DND-41 (cell line): ENCODE measurements at regions not wholly inside any gene's neighbourhood (a gene's known extent, or its start where the extent isn't known, plus 50 kb on each side); places are given as distances from the start of the nearest gene placed in this dataset.
A peak's percentile ranks its signal among the peaks of the same experiment; 100 is the strongest.
"Not testable (repeated sequence)": the region's sequence is repeated elsewhere in the genome, so short reads cannot be mapped to it uniquely, and the experiment has no call there.

Source experiments
- ATAC-seq: fragments of 200-7000 bp; cut with Tn5 transposase; 3 replicates; pipeline ENCODE4 v1.9.1; 2021; ENCODE audit warnings: low read depth; ENCODE audit not compliant: insufficient read depth
- DNase-seq: peaks from one replicate; pipeline ENCODE4 v3.0.0-alpha.2; 2020
- H2AFZ ChIP-seq: 2 replicates; pipeline ENCODE4 v1.6.0; 2012; ENCODE audit warnings: low read depth, low read length
- H3K27ac ChIP-seq: 2 replicates; pipeline ENCODE4 v1.5.1; 2012; ENCODE audit warnings: low read length, inconsistent platforms
- H3K27me3 ChIP-seq: fragments of 200-600 bp; sonication (generic); 2 replicates; pipeline ENCODE4 v1.6.0; 2012; ENCODE audit warnings: low read length, mild to moderate bottlenecking, inconsistent platforms; ENCODE audit not compliant: insufficient read depth, poor library complexity
- H3K36me3 ChIP-seq: 2 replicates; pipeline ENCODE4 v1.5.1; 2012; ENCODE audit warnings: low read length, inconsistent platforms; ENCODE audit not compliant: insufficient read depth
- H3K4me1 ChIP-seq: 2 replicates; pipeline ENCODE4 v1.5.1; 2012; ENCODE audit warnings: mild to moderate bottlenecking, low read length; ENCODE audit not compliant: insufficient read depth
- H3K4me2 ChIP-seq: 2 replicates; pipeline ENCODE4 v1.6.0; 2012; ENCODE audit warnings: mild to moderate bottlenecking, moderate library complexity, low read length, inconsistent platforms; ENCODE audit not compliant: insufficient read depth
- H3K4me3 ChIP-seq, 2 experiments: fragments of 200-600 bp in 1 of 2; shearing (Covaris generic) in 1 of 2; 2 replicates each; pipeline ENCODE4 v1.5.1; 2012 to 2016; ENCODE audit warnings: inconsistent platforms in 2 of 2, low read length in 2 of 2, mild to moderate bottlenecking in 2 of 2, low read depth in 1 of 2, moderate library complexity in 1 of 2
- H3K79me2 ChIP-seq: 2 replicates; pipeline ENCODE4 v1.6.0; 2012; ENCODE audit warnings: low read length, inconsistent platforms; ENCODE audit not compliant: insufficient read depth
- H3K9ac ChIP-seq: 2 replicates; pipeline ENCODE4 v1.6.0; 2012; ENCODE audit warnings: low read depth, mild to moderate bottlenecking, inconsistent platforms, low read length, moderate library complexity
- H3K9me3 ChIP-seq: 2 replicates; pipeline ENCODE4 v1.5.1; 2012; ENCODE audit warnings: low read length, moderate library complexity, mild to moderate bottlenecking, inconsistent platforms; ENCODE audit not compliant: insufficient read depth, severe bottlenecking
- H4K20me1 ChIP-seq: 2 replicates; pipeline ENCODE4 v1.6.0; 2012; ENCODE audit warnings: low read length; ENCODE audit not compliant: insufficient read depth
- CTCF ChIP-seq: IDR thresholded peaks from 2 replicates; pipeline ENCODE4 v1.5.1; 2012; ENCODE audit warnings: borderline replicate concordance, low read length, moderate library complexity, mild to moderate bottlenecking; ENCODE audit not compliant: poor library complexity, severe bottlenecking; ENCODE audit errors: extremely low read depth
- EZH2 ChIP-seq: IDR thresholded peaks from 3 replicates; pipeline ENCODE4 v1.6.1; 2012; ENCODE audit warnings: borderline replicate concordance, low read depth, mild to moderate bottlenecking, moderate library complexity, low read length, inconsistent platforms; ENCODE audit not compliant: severe bottlenecking

GRCh38 chr12:116661341-116661740 lies 76.5 kb downstream of the SPRING1 start:
- H3K4me1 ChIP-seq, result no peaks in the 10 kb centered on the region
- TF ChIP-seq CTCF (no peak), EZH2 (no peak)
- no peaks in the 10 kb centered on the region for H3K9me3 ChIP-seq
- DNase-seq, result no peak
- H3K9ac ChIP-seq, result no peak overlapping the region
- no peak overlapping the region for H2AFZ ChIP-seq
- H3K4me3 ChIP-seq, result no peak overlapping the region
- no peaks in the 10 kb centered on the region for H3K79me2 ChIP-seq
- H3K4me2 ChIP-seq, result no peak overlapping the region
- H3K36me3 ChIP-seq, result no peaks in the 10 kb centered on the region
- no peak overlapping the region for H3K27ac ChIP-seq
- no peaks in the 10 kb centered on the region for H4K20me1 ChIP-seq
- no peaks in the 10 kb centered on the region for H3K27me3 ChIP-seq
- 0 out of 3 replicates have a peak, but pooled peaks have one; percentile 27 for ATAC-seq

GRCh38 chr12:116660740-116661139 lies 77.1 kb downstream of the SPRING1 start:
- H4K20me1 ChIP-seq, H3K4me3 ChIP-seq, H3K4me2 ChIP-seq, H3K36me3 ChIP-seq, H3K9me3 ChIP-seq, ATAC-seq, H3K27ac ChIP-seq, H3K79me2 ChIP-seq, H3K4me1 ChIP-seq, DNase-seq, H3K9ac ChIP-seq, H2AFZ ChIP-seq, H3K27me3 ChIP-seq: not testable (repeated sequence)

GRCh38 chr12:116659771-116660481 lies 77.9 kb downstream of the SPRING1 start:
- no peak for DNase-seq
- no peak for ATAC-seq

More at GRCh38 chr12:116659771-116660481, 77.9 kb downstream of the SPRING1 start:
- Histone ChIP-seq H3K9me3 (no peaks in the 10 kb centered on the region), H3K4me3 (no peak overlapping the region), H3K4me2 (no peak overlapping the region), H3K4me1 (no peaks in the 10 kb centered on the region), H4K20me1 (no peaks in the 10 kb centered on the region), H3K9ac (no peak overlapping the region), H3K27me3 (no peaks in the 10 kb centered on the region), H3K27ac (no peak overlapping the region), H2AFZ (no peak overlapping the region), H3K36me3 (no peaks in the 10 kb centered on the region), H3K79me2 (no peaks in the 10 kb centered on the region)
- TF ChIP-seq EZH2 (no peak), CTCF (no peak)
